GM12865 (cell line): ENCODE measurements at regions not wholly inside any gene's neighbourhood (a gene's known extent, or its start where the extent isn't known, plus 50 kb on each side); places are given as distances from the start of the nearest gene placed in this dataset.
"Not testable (repeated sequence)": the region's sequence is repeated elsewhere in the genome, so short reads cannot be mapped to it uniquely, and the experiment has no call there.

Experiments
- DNase-seq: peaks from one replicate; pipeline ENCODE4 v3.0.0; 2010; ENCODE audit warnings: low read depth
- H3K4me3 ChIP-seq: 2 replicates; pipeline ENCODE4 v1.5.1; 2011; ENCODE audit warnings: mild to moderate bottlenecking, low read depth, low read length, control low read depth
- CTCF ChIP-seq: IDR thresholded peaks from 2 replicates; pipeline ENCODE4 v1.5.1; 2011; ENCODE audit warnings: low read length, control low read depth, low read depth, inconsistent platforms; ENCODE audit not compliant: insufficient read depth; ENCODE audit errors: missing control alignments

GRCh38 chr20:47921408-47921807, 136.1 kb upstream of the SULF2 start:
- no peak for TF ChIP-seq CTCF
- H3K4me3 ChIP-seq: no peak overlapping the region
- DNase-seq: no peak

GRCh38 chr20:47917549-47918070, 132.3 kb upstream of the SULF2 start:
- no peak for TF ChIP-seq CTCF
- H3K4me3 ChIP-seq: no peak overlapping the region
- DNase-seq: no peak

- no peak for DNase-seq
Observed at GRCh38 chr20:47915495-47915894, 130.2 kb upstream of the SULF2 start.

GRCh38 chr20:47914792-47915191, 129.5 kb upstream of the SULF2 start:
- no peak overlapping the region for H3K4me3 ChIP-seq
- no peak for DNase-seq
- no peak for TF ChIP-seq CTCF

More at GRCh38 chr20:47915495-47915894, 130.2 kb upstream of the SULF2 start:
- H3K4me3 ChIP-seq: no peak overlapping the region
- no peak for TF ChIP-seq CTCF

- not testable (repeated sequence) for DNase-seq, H3K4me3 ChIP-seq
Observed at GRCh38 chr20:47912786-47913501, 127.7 kb upstream of the SULF2 start.

- H3K4me3 ChIP-seq, DNase-seq: not testable (repeated sequence)
Observed at GRCh38 chr20:47912165-47912564, 126.9 kb upstream of the SULF2 start.

GRCh38 chr20:47909696-47910369, 124.6 kb upstream of the SULF2 start:
- not testable (repeated sequence) for DNase-seq, H3K4me3 ChIP-seq

- H3K4me3 ChIP-seq, DNase-seq: not testable (repeated sequence)
Observed at GRCh38 chr20:47908361-47909035, 123.2 kb upstream of the SULF2 start.

GRCh38 chr20:47907951-47908350, 122.7 kb upstream of the SULF2 start:
- DNase-seq, H3K4me3 ChIP-seq: not testable (repeated sequence)
